ENCODE measurements at regions not wholly inside any gene's neighbourhood (a gene's known extent, or its start where the extent isn't known, plus 50 kb on each side); places are given as distances from the start of the nearest gene placed in this dataset.

DNA sequence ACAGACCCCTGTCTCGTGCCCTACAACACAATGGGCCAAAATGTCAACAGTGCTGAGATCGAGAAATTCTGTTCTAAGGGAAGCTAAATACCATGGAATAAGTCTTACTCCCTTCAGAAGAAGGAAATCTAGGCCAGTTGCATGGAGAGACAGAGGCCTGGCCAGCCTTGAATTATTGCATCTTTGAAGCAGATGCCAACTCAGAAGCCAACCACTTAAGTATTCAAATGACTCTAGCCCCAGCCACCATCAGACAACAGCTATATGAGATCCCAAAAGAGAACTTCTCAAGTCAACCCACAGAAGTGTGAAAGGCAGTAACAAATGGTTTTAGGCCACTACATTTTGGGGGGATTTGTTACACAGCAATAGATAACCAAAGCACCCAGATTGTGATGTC, 180.1 kb downstream of the ACTL7B start:
- BruUV-seq (replicated peaks), result no TSS peak
- FAIRE-seq, result no peak
- POLR2A ChIA-PET, result no interaction called here

More for the DNA sequence above, 180.1 kb downstream of the ACTL7B start:
- H3K27me3 ChIP-seq (ENCODE audit: control insufficient read depth in 1 of 2, insufficient read depth in 2 of 2, low read length in 2 of 2), result peaks cover 1 to 4% of the 10 kb centered on the region in 2 experiments; a peak in 3 of 5 replicates
- H3K4me1 ChIP-seq (ENCODE audit: insufficient read depth, low read length), result no peaks in the 10 kb centered on the region
- no peaks in the 10 kb centered on the region for H4K20me1 ChIP-seq (ENCODE audit: insufficient read depth, low read length)
- 14% methylated on average over 2 of the region's 2 CpGs for WGBS (ENCODE audit: low lambda C conversion rate)
- H3K79me2 ChIP-seq (ENCODE audit: insufficient read depth, low read length), result no peaks in the 10 kb centered on the region
- no peaks in the 10 kb centered on the region for H3K36me3 ChIP-seq (replicated peaks in 1 of 2; ENCODE audit: control insufficient read depth in 1 of 2, insufficient read depth in 2 of 2, low read length in 2 of 2)
- TF ChIP-seq ZNF33A (CRISPR knock-in tag; IDR thresholded peaks at IDR 0.05; ENCODE audit: borderline replicate concordance) (no peak), WIZ (CRISPR knock-in tag; IDR thresholded peaks at IDR 0.05) (no peak), ZNF775 (CRISPR knock-in tag; IDR thresholded peaks at IDR 0.05; ENCODE audit: borderline replicate concordance) (no peak), HNF1A (IDR thresholded peaks at IDR 0.05; ENCODE audit: low read depth) (no peak), HNF1A (CRISPR knock-in tag; IDR thresholded peaks at IDR 0.05; ENCODE audit: borderline replicate concordance) (no peak), TSC22D2 (CRISPR knock-in tag; IDR thresholded peaks at IDR 0.05; ENCODE audit: borderline replicate concordance) (no peak), ZNF484 (CRISPR knock-in tag; IDR thresholded peaks at IDR 0.05; ENCODE audit: borderline replicate concordance, low read depth) (no peak), PHF20 (CRISPR knock-in tag; IDR thresholded peaks at IDR 0.05) (no peak), RORA (CRISPR knock-in tag; IDR thresholded peaks at IDR 0.05) (no peak), AHR (CRISPR knock-in tag; IDR thresholded peaks at IDR 0.05) (no peak), SMARCC2 (IDR thresholded peaks at IDR 0.05) (no peak), REL (CRISPR knock-in tag; conservative IDR thresholded peaks at IDR 0.05) (no peak), ZKSCAN5 (CRISPR knock-in tag; IDR thresholded peaks at IDR 0.05) (no peak), ZNF607 (CRISPR knock-in tag; IDR thresholded peaks at IDR 0.05; ENCODE audit: borderline replicate concordance) (no peak), SOX5 (CRISPR knock-in tag; IDR thresholded peaks at IDR 0.05; ENCODE audit: borderline replicate concordance) (no peak), SALL2 (CRISPR knock-in tag; IDR thresholded peaks at IDR 0.05) (no peak), CHD4 (IDR thresholded peaks at IDR 0.05; ENCODE audit: borderline replicate concordance, low read length) (no peak)
- TF ChIP-seq, protein P1, sequence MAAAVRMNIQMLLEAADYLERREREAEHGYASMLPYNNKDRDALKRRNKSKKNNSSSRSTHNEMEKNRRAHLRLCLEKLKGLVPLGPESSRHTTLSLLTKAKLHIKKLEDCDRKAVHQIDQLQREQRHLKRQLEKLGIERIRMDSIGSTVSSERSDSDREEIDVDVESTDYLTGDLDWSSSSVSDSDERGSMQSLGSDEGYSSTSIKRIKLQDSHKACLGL (CRISPR knock-in tag; IDR thresholded peaks at IDR 0.05), result no peak
- TF ChIP-seq, protein P2, sequence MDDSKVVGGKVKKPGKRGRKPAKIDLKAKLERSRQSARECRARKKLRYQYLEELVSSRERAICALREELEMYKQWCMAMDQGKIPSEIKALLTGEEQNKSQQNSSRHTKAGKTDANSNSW (CRISPR knock-in tag; IDR thresholded peaks at IDR 0.05; ENCODE audit: borderline replicate concordance), result no peak
- H3K4me2 ChIP-seq (ENCODE audit: low read depth, low read length), result no peak overlapping the region
- ATAC-seq (no peak), DNase-seq (ENCODE audit: low spot score) (no peak)
- no peak overlapping the region for H2AFZ ChIP-seq (ENCODE audit: low read length)
- H3K27ac ChIP-seq (ENCODE audit: extremely low read length, insufficient read depth, low read length), result no peak overlapping the region
- no peak overlapping the region for H3K9ac ChIP-seq (ENCODE audit: insufficient read depth, low read depth, low read length)
- no peaks in the 10 kb centered on the region for H3K9me3 ChIP-seq (ENCODE audit: low read length)
- intact Hi-C loops (cut with micrococcal nuclease; ENCODE audit: unreplicated experiment), result loop anchor here (10.0 kb wide), 1 partner anchor 261 kb away; no protein-coding TSS in a partner anchor
- CTCF ChIA-PET (ENCODE audit: low intra/inter-chr PET ratio, low total read pairs), result no interaction called here
- no peak overlapping the region for H3K4me3 ChIP-seq (replicated peaks in 1 of 3; ENCODE audit: insufficient read depth in 1 of 3, low read depth in 2 of 3, low read length in 3 of 3)
- in situ Hi-C loops (cut with HindIII; ENCODE audit: extremely low pct_ligation_motif_present, low pct_unique_long_range_greater_than_20kb), result no loop called here

Data from HepG2 (cell line).